ENCODE measurements at regions not wholly inside any gene's neighbourhood (a gene's known extent, or its start where the extent isn't known, plus 50 kb on each side); places are given as distances from the start of the nearest gene placed in this dataset.

DNA sequence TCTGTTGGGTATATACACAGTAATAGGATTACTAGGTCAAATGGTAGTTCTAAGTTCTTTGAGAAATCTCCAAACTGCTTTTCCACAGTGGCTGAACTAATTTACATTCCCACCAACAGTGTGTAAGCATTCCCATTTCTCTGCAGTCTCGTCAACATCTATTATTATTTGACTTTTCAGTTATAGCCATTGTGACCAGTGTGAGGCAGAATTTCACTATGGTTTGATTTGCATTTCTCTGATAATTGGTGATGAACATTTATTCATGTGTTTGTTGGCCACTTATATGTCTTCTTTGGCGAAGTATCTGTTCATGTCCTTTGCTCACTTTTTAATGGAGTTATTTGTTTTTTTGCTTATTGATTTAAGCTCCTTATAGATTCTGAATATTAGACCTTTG is 596.2 kb upstream of the DAB2 start:
- TF ChIP-seq POLR2AphosphoS5 (IDR thresholded peaks at IDR 0.05) = no peak
- TF ChIP-seq POLR2A (IDR thresholded peaks at IDR 0.05) = no peak

Data from transverse colon (tissue), 3 donors.